ENCODE measurements at regions not wholly inside any gene's neighbourhood (a gene's known extent, or its start where the extent isn't known, plus 50 kb on each side); places are given as distances from the start of the nearest gene placed in this dataset.

GRCh38 chr18:61064911-61065310 lies 268.3 kb upstream of the CDH20 start:
- Histone ChIP-seq H3K27me3 (no peaks in the 10 kb centered on the region), H3K4me3 (no peak overlapping the region), H3K9me3 (no peaks in the 10 kb centered on the region), H3K4me1 (no peaks in the 10 kb centered on the region), H3K36me3 (no peaks in the 10 kb centered on the region), H3K27ac (no peak overlapping the region)
- no peak for FAIRE-seq
- DNase-seq = no peak
- TF ChIP-seq CTCF (IDR thresholded peaks at IDR 0.05) = no peak
- no peak for ATAC-seq
- intact Hi-C loops (cut with DNase I) = no loop called here

DNA sequence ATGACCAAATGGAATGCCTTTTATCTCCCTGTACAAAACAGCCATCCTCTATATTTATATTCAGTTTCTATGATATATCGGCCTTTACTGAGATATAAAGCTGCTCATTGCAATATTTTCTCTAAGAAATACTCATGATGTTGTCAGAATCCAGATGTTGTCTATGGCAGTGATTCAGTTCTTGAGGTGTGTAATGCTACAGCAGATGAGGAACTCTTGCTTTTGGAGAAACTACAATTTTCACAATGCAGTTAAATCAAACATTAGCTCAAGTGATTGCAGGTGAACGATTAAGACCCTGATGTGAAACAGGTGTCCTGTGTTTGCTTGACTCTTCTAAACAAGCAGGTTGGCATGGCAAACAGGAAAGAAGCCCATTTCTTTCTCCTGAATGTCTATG lies 256.2 kb upstream of the CDH20 start:
- no peaks in the 10 kb centered on the region for H3K27me3 ChIP-seq
- 35 to 41% methylated on average over 2 of the region's 2 CpGs for WGBS, 2 donors
- H3K4me3 ChIP-seq = no peak overlapping the region
- DNase-seq = no peak
- H3K36me3 ChIP-seq = no peaks in the 10 kb centered on the region
- intact Hi-C loops (cut with DNase I) = no loop called here
- no peak for TF ChIP-seq CTCF (IDR thresholded peaks at IDR 0.05)
- no peaks in the 10 kb centered on the region for H3K9me3 ChIP-seq
- FAIRE-seq = no peak
- no peaks in the 10 kb centered on the region for H3K4me1 ChIP-seq
- ATAC-seq = no peak
- no peak overlapping the region for H3K27ac ChIP-seq

DNA sequence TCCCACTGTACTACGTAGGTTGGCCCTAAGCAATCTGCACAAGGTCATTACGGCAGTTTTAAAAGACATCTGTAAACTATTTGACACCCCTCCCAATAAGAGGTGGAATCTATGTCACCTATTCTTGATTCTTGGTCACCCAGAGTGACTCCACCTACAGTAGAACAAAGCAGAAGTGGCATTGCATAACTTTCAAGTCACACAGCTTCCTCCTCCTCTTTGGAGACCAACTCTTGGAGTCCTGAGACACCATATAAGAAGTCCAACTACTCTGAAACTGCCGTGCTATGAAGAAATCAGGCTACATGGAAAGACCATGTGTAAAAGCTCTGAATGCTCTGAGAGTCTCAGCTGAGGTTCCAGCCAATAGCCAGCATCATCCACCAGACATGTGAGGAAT lies 253.5 kb upstream of the CDH20 start:
- no peak overlapping the region for H3K27ac ChIP-seq
- H3K4me1 ChIP-seq = no peaks in the 10 kb centered on the region
- H3K9me3 ChIP-seq = no peaks in the 10 kb centered on the region
- TF ChIP-seq CTCF (IDR thresholded peaks at IDR 0.05) = no peak
- WGBS, 2 donors = 62 to 64% methylated on average over 3 of the region's 3 CpGs
- ATAC-seq = no peak
- H3K4me3 ChIP-seq = no peak overlapping the region
- no peaks in the 10 kb centered on the region for H3K36me3 ChIP-seq
- FAIRE-seq = no peak
- no peak for DNase-seq
- no peaks in the 10 kb centered on the region for H3K27me3 ChIP-seq
- intact Hi-C loops (cut with DNase I) = no loop called here

GRCh38 chr18:61080954-61081528 lies 252.2 kb upstream of the CDH20 start:
- no peak overlapping the region for H3K27ac ChIP-seq
- H3K4me1 ChIP-seq = no peaks in the 10 kb centered on the region
- H3K9me3 ChIP-seq = no peaks in the 10 kb centered on the region
- H3K4me3 ChIP-seq = no peak overlapping the region
- FAIRE-seq = no peak
- no peak for ATAC-seq
- no peaks in the 10 kb centered on the region for H3K36me3 ChIP-seq
- TF ChIP-seq CTCF (IDR thresholded peaks at IDR 0.05) = no peak
- no peaks in the 10 kb centered on the region for H3K27me3 ChIP-seq
- DNase-seq = no peak
- WGBS, 2 donors = 28 to 38% methylated on average over 3 of the region's 3 CpGs
- intact Hi-C loops (cut with DNase I) = no loop called here

GRCh38 chr18:61082976-61083630 lies 250.1 kb upstream of the CDH20 start:
- DNase-seq (no peak), ATAC-seq (no peak), FAIRE-seq (no peak)
- TF ChIP-seq CTCF (IDR thresholded peaks at IDR 0.05) = no peak
- Histone ChIP-seq H3K27ac (no peak overlapping the region), H3K4me3 (no peak overlapping the region), H3K27me3 (no peaks in the 10 kb centered on the region), H3K4me1 (no peaks in the 10 kb centered on the region), H3K9me3 (no peaks in the 10 kb centered on the region), H3K36me3 (no peaks in the 10 kb centered on the region)
- WGBS, 2 donors = 56 to 61% methylated on average over 2 of the region's 2 CpGs
- intact Hi-C loops (cut with DNase I) = no loop called here
